HG02938 (cell line): ENCODE measurements at regions not wholly inside any gene's neighbourhood (a gene's known extent, or its start where the extent isn't known, plus 50 kb on each side); places are given as distances from the start of the nearest gene placed in this dataset.
"Not testable (repeated sequence)": the region's sequence is repeated elsewhere in the genome, so short reads cannot be mapped to it uniquely, and the experiment has no call there.

ENCODE experiments used
- ATAC-seq: cut with Tn5 transposase; IDR thresholded peaks from one replicate; pipeline ENCODE4 v1.9.1; 2021; ENCODE audit warnings: mild to moderate bottlenecking, moderate library complexity; ENCODE audit not compliant: unreplicated experiment

GRCh38 chr7:149683898-149684297 is 89.5 kb downstream of the ZNF467 start:
- no peak for ATAC-seq

- no peak for ATAC-seq
Measured at GRCh38 chr7:149683181-149683580, 90.2 kb downstream of the ZNF467 start.

- ATAC-seq, result no peak
Measured at GRCh38 chr7:149682038-149682437, 91.3 kb downstream of the ZNF467 start.

DNA sequence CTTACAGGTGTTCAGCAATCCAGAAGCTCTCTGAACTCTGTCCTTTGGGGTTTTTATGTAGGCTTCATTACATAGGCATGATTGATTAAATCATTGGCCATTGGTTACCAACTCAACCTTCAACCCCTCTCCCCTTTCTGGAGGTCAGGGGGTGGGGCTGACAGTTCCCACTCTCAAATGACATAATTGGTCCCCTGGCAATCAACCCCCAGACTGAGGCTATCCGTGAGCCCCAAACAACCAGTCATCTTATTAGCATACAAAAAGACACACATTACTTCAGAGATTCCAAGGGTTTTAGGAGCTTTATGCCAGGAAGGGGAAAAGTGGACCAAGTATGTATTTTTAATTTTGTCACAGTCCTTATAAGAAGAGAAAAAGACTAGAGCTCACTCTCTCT is 92.1 kb downstream of the ZNF467 start:
- no peak for ATAC-seq

- ATAC-seq, result no peak
Measured at GRCh38 chr7:149680331-149681025, 92.9 kb downstream of the ZNF467 start.

DNA sequence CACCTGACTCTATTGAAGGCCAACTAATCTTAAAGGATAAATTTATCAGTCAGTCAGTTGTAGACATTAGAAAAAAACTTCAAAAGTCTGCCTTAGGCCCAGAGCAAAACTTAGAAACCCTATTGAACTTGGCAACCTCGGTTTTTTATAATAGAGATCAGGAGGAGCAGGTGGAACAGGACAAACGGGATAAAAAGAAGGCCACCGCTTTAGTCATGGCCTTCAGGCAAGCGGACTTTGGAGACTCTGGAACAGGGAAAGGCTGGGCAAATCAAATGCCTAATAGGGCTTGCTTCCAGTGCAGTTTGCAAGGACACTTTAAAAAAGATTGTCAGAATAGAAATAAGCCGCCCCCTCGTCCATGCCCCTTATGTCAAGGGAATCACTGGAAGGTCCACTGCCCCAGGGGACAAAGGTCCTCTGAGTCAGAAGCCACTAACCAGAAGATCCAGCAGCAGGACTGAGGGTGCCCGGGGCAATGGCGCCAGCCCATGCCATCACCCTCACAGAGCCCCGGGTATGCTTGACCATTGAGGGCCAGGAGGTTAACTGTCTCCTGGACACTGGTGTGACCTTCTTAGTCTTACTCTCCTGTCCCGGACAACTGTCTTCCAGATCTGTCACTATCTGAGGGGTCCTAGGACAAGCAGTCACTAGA is 98.5 kb downstream of the ZNF467 start:
- not testable (repeated sequence) for ATAC-seq

- ATAC-seq, result no peak
Measured at GRCh38 chr7:149673006-149673405, 100.4 kb downstream of the ZNF467 start.

DNA sequence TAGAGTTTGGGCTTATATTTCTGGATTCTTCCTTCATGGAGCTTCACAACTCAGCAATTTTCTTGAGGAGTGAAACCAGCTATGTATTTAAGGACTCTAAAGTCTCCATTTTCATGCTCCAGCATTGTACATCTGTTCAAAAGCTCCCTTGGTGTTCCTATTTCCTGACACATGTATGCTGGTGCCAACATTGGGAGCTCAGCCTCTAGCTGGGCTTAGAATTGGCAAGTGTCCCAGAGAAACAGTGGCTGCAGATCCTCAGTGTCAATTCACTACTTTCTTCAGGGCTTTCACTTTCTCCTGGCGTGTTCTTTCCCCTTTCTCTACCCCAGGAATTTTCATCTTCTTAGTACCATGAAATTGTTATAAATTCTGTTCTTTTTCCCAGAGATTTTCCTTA is 103.1 kb downstream of the ZNF467 start:
- no peak for ATAC-seq

- no peak for ATAC-seq
Measured at GRCh38 chr7:149669121-149669818, 104.1 kb downstream of the ZNF467 start.

- ATAC-seq, result no peak
Measured at GRCh38 chr7:149666360-149666945, 106.9 kb downstream of the ZNF467 start.

- not testable (repeated sequence) for ATAC-seq
Measured at GRCh38 chr7:149665618-149666017, 107.8 kb downstream of the ZNF467 start.

GRCh38 chr7:149664666-149665065 is 108.7 kb downstream of the ZNF467 start:
- no peak for ATAC-seq

- no peak for ATAC-seq
Measured at GRCh38 chr7:149664176-149664575, 109.2 kb downstream of the ZNF467 start.

DNA sequence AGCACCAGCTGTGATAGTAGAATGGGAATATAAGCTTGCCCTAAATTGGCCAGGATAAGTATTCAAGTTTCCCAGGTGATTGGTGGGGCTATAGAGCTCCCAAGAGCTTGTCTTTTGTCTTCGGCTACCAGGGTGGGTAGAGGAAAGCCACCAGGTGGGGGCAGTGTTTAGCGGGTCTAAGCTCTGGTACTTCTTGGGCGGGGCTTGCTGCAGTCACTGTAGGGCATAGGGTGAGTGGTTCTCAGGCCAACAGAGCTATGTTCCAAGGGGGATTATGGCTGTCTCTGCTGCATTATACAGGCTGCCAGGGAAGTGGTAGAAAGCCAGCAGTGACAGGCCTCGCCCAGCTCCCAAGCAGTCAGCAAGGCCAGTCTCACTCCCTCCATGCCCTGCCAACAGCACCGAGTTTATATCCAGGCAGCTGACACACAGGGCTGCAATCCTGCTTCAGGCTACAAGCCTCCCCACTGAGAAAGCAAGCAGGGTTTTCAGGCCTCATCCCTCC is 110.7 kb downstream of the ZNF467 start:
- peak; percentile 83 for ATAC-seq

GRCh38 chr7:149655784-149656183 is 117.6 kb downstream of the ZNF467 start:
- no peak for ATAC-seq

GRCh38 chr7:149654588-149654987 is 118.8 kb downstream of the ZNF467 start:
- ATAC-seq, result no peak

DNA sequence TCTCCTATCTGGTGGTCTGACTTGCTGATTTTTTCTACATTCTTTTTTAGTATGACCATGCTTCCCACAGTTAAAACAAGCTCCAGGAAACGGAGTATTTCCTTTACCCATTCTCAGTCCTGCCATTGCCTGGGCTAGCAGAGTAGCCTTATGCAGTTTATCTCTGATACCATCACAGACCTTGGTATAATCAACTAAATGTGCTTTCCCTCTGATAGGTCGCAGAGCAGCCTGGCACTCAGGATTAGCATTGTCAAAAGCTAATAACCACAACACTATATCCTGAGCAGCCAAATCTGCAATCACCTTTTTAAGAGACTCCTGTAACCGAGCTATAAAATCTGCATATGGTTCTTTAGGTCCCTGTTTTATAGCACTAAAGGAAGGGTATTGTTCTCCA is 123.2 kb downstream of the ZNF467 start:
- not testable (repeated sequence) for ATAC-seq

- ATAC-seq, result no peak
Measured at GRCh38 chr7:149644754-149645153, 128.6 kb downstream of the ZNF467 start.

DNA sequence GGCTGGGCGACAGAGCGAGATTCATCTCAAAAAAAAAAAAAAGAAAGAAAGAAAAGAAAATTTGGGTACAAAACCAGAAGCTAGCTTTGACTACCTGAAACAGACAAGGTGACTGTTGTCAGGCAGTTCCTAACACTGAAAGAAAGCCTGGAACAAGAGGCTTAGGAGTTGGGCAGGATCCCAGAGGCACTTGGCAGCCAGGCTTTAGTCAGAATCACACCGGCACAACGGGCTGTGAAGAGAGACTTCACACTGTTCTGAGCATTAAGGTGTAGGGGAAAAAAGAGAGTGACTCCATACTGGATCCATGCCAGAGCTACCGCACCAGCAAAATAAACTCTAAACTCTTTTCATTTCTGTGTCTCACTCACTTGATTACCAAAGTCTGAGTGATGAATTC is 130.8 kb downstream of the ZNF467 start:
- ATAC-seq, result no peak

- no peak for ATAC-seq
Measured at GRCh38 chr7:149638566-149639320, 134.6 kb downstream of the ZNF467 start.
